ENCODE measurements at regions not wholly inside any gene's neighbourhood (a gene's known extent, or its start where the extent isn't known, plus 50 kb on each side); places are given as distances from the start of the nearest gene placed in this dataset.
A peak's percentile ranks its signal among the peaks of the same experiment; 100 is the strongest.

GRCh38 chr13:67557118-67557517, 327.0 kb upstream of the PCDH9 start:
- no peak for DNase-seq (ENCODE audit: low read depth in 2 of 2)
- H4K20me1 ChIP-seq (ENCODE audit: control insufficient read depth, extremely low read depth, insufficient read depth, low read length) = no peaks in the 10 kb centered on the region
- no peaks in the 10 kb centered on the region for H3K79me2 ChIP-seq (ENCODE audit: control insufficient read depth, insufficient read depth, low read length)
- H3K36me3 ChIP-seq (ENCODE audit: control insufficient read depth, insufficient read depth, low read length) = no peaks in the 10 kb centered on the region
- H2AFZ ChIP-seq (ENCODE audit: low read length) = no peak overlapping the region
- no peak overlapping the region for H3K9ac ChIP-seq (ENCODE audit: insufficient read depth, low read length)
- H3K4me2 ChIP-seq (ENCODE audit: extremely low read depth, insufficient read depth, low read length) = no peak overlapping the region
- no peaks in the 10 kb centered on the region for H3K4me1 ChIP-seq (ENCODE audit: control insufficient read depth, extremely low read depth, insufficient read depth, low read length)
- no peaks in the 10 kb centered on the region for H3K27me3 ChIP-seq (ENCODE audit: control insufficient read depth, insufficient read depth, low read length)
- no peak overlapping the region for H3K4me3 ChIP-seq (replicated peaks in 1 of 4; ENCODE audit: control extremely low read depth in 1 of 4, insufficient read depth in 1 of 4, low read depth in 3 of 4, low read length in 4 of 4)
- no peak for TF ChIP-seq EZH2 (IDR thresholded peaks at IDR 0.05; ENCODE audit: low read length, missing control alignments)
- no peak for TF ChIP-seq CTCF (conservative IDR thresholded peaks at IDR 0.05 in 1 of 2, IDR thresholded peaks at IDR 0.05 in 1 of 2; ENCODE audit: low read depth in 1 of 2, low read length in 2 of 2)
- no peaks in the 10 kb centered on the region for H3K9me3 ChIP-seq (ENCODE audit: control insufficient read depth, insufficient read depth, low read depth, low read length)
- H3K27ac ChIP-seq (ENCODE audit: insufficient read depth, low read length) = no peak overlapping the region

- no peak overlapping the region for H3K4me3 ChIP-seq (replicated peaks in 1 of 4; ENCODE audit: control extremely low read depth in 1 of 4, insufficient read depth in 1 of 4, low read depth in 3 of 4, low read length in 4 of 4)
- no peaks in the 10 kb centered on the region for H3K9me3 ChIP-seq (ENCODE audit: control insufficient read depth, insufficient read depth, low read depth, low read length)
- H3K79me2 ChIP-seq (ENCODE audit: control insufficient read depth, insufficient read depth, low read length) = no peaks in the 10 kb centered on the region
- no peak overlapping the region for H3K27ac ChIP-seq (ENCODE audit: insufficient read depth, low read length)
- TF ChIP-seq EZH2 (IDR thresholded peaks at IDR 0.05; ENCODE audit: low read length, missing control alignments) = no peak
- TF ChIP-seq CTCF (conservative IDR thresholded peaks at IDR 0.05 in 1 of 2, IDR thresholded peaks at IDR 0.05 in 1 of 2; ENCODE audit: low read depth in 1 of 2, low read length in 2 of 2) = no peak
- no peak overlapping the region for H3K9ac ChIP-seq (ENCODE audit: insufficient read depth, low read length)
- H2AFZ ChIP-seq (ENCODE audit: low read length) = no peak overlapping the region
- H4K20me1 ChIP-seq (ENCODE audit: control insufficient read depth, extremely low read depth, insufficient read depth, low read length) = no peaks in the 10 kb centered on the region
- no peak overlapping the region for H3K4me2 ChIP-seq (ENCODE audit: extremely low read depth, insufficient read depth, low read length)
- no peaks in the 10 kb centered on the region for H3K36me3 ChIP-seq (ENCODE audit: control insufficient read depth, insufficient read depth, low read length)
- H3K27me3 ChIP-seq (ENCODE audit: control insufficient read depth, insufficient read depth, low read length) = no peaks in the 10 kb centered on the region
- DNase-seq (ENCODE audit: low read depth in 2 of 2) = peak; percentile 64 to 68
- H3K4me1 ChIP-seq (ENCODE audit: control insufficient read depth, extremely low read depth, insufficient read depth, low read length) = no peaks in the 10 kb centered on the region
Measured at GRCh38 chr13:67554746-67555452, 324.8 kb upstream of the PCDH9 start.

- Histone ChIP-seq H3K79me2 (ENCODE audit: control insufficient read depth, insufficient read depth, low read length) (no peaks in the 10 kb centered on the region), H3K27me3 (ENCODE audit: control insufficient read depth, insufficient read depth, low read length) (no peaks in the 10 kb centered on the region), H3K9ac (ENCODE audit: insufficient read depth, low read length) (no peak overlapping the region), H4K20me1 (ENCODE audit: control insufficient read depth, extremely low read depth, insufficient read depth, low read length) (no peaks in the 10 kb centered on the region), H3K27ac (ENCODE audit: insufficient read depth, low read length) (no peak overlapping the region), H3K36me3 (ENCODE audit: control insufficient read depth, insufficient read depth, low read length) (no peaks in the 10 kb centered on the region), H3K4me1 (ENCODE audit: control insufficient read depth, extremely low read depth, insufficient read depth, low read length) (no peaks in the 10 kb centered on the region), H3K4me2 (ENCODE audit: extremely low read depth, insufficient read depth, low read length) (no peak overlapping the region), H3K4me3 (replicated peaks in 1 of 4; ENCODE audit: control extremely low read depth in 1 of 4, insufficient read depth in 1 of 4, low read depth in 3 of 4, low read length in 4 of 4) (no peak overlapping the region), H3K9me3 (ENCODE audit: control insufficient read depth, insufficient read depth, low read depth, low read length) (no peaks in the 10 kb centered on the region), H2AFZ (ENCODE audit: low read length) (no peak overlapping the region)
- DNase-seq (ENCODE audit: low read depth in 2 of 2) = peak; percentile 70 to 86
- no peak for TF ChIP-seq EZH2 (IDR thresholded peaks at IDR 0.05; ENCODE audit: low read length, missing control alignments)
- no peak for TF ChIP-seq CTCF (conservative IDR thresholded peaks at IDR 0.05 in 1 of 2, IDR thresholded peaks at IDR 0.05 in 1 of 2; ENCODE audit: low read depth in 1 of 2, low read length in 2 of 2)
Measured at GRCh38 chr13:67554286-67554685, 324.1 kb upstream of the PCDH9 start.

All from fibroblast of lung (primary cell).